HCT116 (cell line): ENCODE measurements at regions not wholly inside any gene's neighbourhood (a gene's known extent, or its start where the extent isn't known, plus 50 kb on each side); places are given as distances from the start of the nearest gene placed in this dataset.

ENCODE experiments used
- ATAC-seq: fragments of 200-7000 bp; cut with Tn5 transposase; 2 replicates; pipeline ENCODE4 v1.9.1; 2020; ENCODE audit warnings: mild to moderate bottlenecking, moderate library complexity
- BruUV-seq: library from RNA; stranded (reverse); fragments of 400-500 nt; replicated peaks from 2 replicates; lab custom pipeline; 2021; lab: Mats Ljungman, UMichigan
- CTCF ChIA-PET: fragments of 300-600 bp; sonication (Branson Sonifier 250); formaldehyde crosslinking; loops from one replicate; lab custom pipeline; 2021; ENCODE audit warnings: antibody characterized with exemption; lab: Charles Lee
- POLR2A ChIA-PET: fragments of 300-600, 350-600 bp; sonication (Branson Sonifier 250); formaldehyde crosslinking; loops from one replicate; lab custom pipeline; 2021; ENCODE audit warnings: antibody characterized with exemption; lab: Charles Lee
- RAD21 ChIA-PET, 2 experiments: fragments of 300-600 bp; sonication (Branson Sonifier 250); formaldehyde crosslinking; loops; one replicate each; lab custom pipeline; 2023; ENCODE audit warnings: low total read pairs in 2 of 2; ENCODE audit not compliant: uncharacterized antibody in 2 of 2, unreplicated experiment in 2 of 2, low non-redundant PET in 1 of 2; lab: Charles Lee
- DNase-seq: peaks from one replicate; pipeline ENCODE4 v3.0.0-alpha.2; 2010; ENCODE audit warnings: low read depth, low spot score
- H2AFZ ChIP-seq: fragments of 200-600 bp; shearing (Covaris generic), sonication (generic); 2 replicates; pipeline ENCODE4 v1.6.1; 2017; ENCODE audit warnings: low read depth, mixed run types, mixed read lengths, antibody characterized with exemption, low read length; ENCODE audit not compliant: poor library complexity, severe bottlenecking
- H3K27ac ChIP-seq: 2 replicates; pipeline ENCODE4 v1.5.1; 2012; ENCODE audit warnings: low read depth, low read length
- H3K27me3 ChIP-seq: fragments of 200-600 bp; sonication (generic); 2 replicates; pipeline ENCODE4 v1.6.1; 2016; ENCODE audit warnings: mixed run types, low read length, mixed read lengths; ENCODE audit not compliant: insufficient read depth
- H3K36me3 ChIP-seq, 2 experiments: fragments of 200-500 bp in 1 of 2; fragments of 200-600 bp in 1 of 2; sonication (Bioruptor generic) in 1 of 2; sonication (generic) in 1 of 2; 2 replicates each; pipeline versions ENCODE4 v1.5.1 to v1.6.1; 2014 to 2016; ENCODE audit warnings: low read length in 2 of 2, inconsistent platforms in 1 of 2, mixed read lengths in 1 of 2, mixed run types in 1 of 2; ENCODE audit not compliant: insufficient read depth in 2 of 2, control insufficient read depth in 1 of 2
- H3K4me1 ChIP-seq, 2 experiments: fragments of 200-600 bp in 1 of 2; sonication (generic) in 1 of 2; 2 replicates each; pipeline versions ENCODE4 v1.5.1 to v1.6.1; 2012 to 2017; ENCODE audit warnings: low read length in 2 of 2, inconsistent platforms in 1 of 2, mild to moderate bottlenecking in 1 of 2, mixed read lengths in 1 of 2, mixed run types in 1 of 2, moderate library complexity in 1 of 2; ENCODE audit not compliant: insufficient read depth in 2 of 2, control insufficient read depth in 1 of 2
- H3K4me2 ChIP-seq: fragments of 200-600 bp; sonication (generic); 2 replicates; pipeline ENCODE4 v1.6.1; 2017; ENCODE audit warnings: mixed run types, low read length, mixed read lengths
- H3K4me3 ChIP-seq, 2 experiments: fragments of 200-600 bp in 1 of 2; sonication (generic) in 1 of 2; replicated peaks in 1 of 2; 2 replicates each; pipeline ENCODE4 v1.5.1; 2011 to 2016; ENCODE audit warnings: low read length in 2 of 2, control low read depth in 1 of 2, low read depth in 1 of 2, mild to moderate bottlenecking in 1 of 2, mixed read lengths in 1 of 2, mixed run types in 1 of 2
- H3K79me2 ChIP-seq: fragments of 200-600 bp; sonication (generic); 2 replicates; pipeline ENCODE4 v1.6.1; 2017; ENCODE audit warnings: mild to moderate bottlenecking, mixed run types, low read length, moderate library complexity, mixed read lengths; ENCODE audit not compliant: insufficient read depth
- H3K9ac ChIP-seq: fragments of 200-600 bp; sonication (generic); 2 replicates; pipeline ENCODE4 v1.6.1; 2016; ENCODE audit warnings: low read length, mixed read lengths
- H3K9me2 ChIP-seq: fragments of 200-600 bp; sonication (generic), shearing (Covaris generic); 2 replicates; pipeline ENCODE4 v1.6.1; 2017; ENCODE audit warnings: mixed run types, mild to moderate bottlenecking, moderate library complexity; ENCODE audit not compliant: insufficient read depth
- H3K9me3 ChIP-seq, 2 experiments: fragments of 200-500 bp in 1 of 2; fragments of 200-600 bp in 1 of 2; sonication (Bioruptor generic) in 1 of 2; sonication (generic) in 1 of 2; 2 replicates each; pipeline ENCODE4 v1.6.1; 2014 to 2017; ENCODE audit warnings: low read length in 2 of 2, mixed read lengths in 2 of 2, inconsistent platforms in 1 of 2, low read depth in 1 of 2, mild to moderate bottlenecking in 1 of 2, mixed run types in 1 of 2, moderate library complexity in 1 of 2; ENCODE audit not compliant: control insufficient read depth in 1 of 2, insufficient read depth in 1 of 2
- H4K20me1 ChIP-seq: fragments of 200-600 bp; sonication (generic), shearing (Covaris generic); 2 replicates; pipeline ENCODE4 v1.6.1; 2017; ENCODE audit warnings: mixed run types, mild to moderate bottlenecking, moderate library complexity; ENCODE audit not compliant: insufficient read depth
- CBX3 ChIP-seq: IDR thresholded peaks from 2 replicates; pipeline ENCODE4 v1.6.1; 2012; ENCODE audit warnings: low read depth
- CEBPB ChIP-seq: IDR thresholded peaks from 2 replicates; pipeline ENCODE4 v1.6.1; 2012; ENCODE audit warnings: low read depth
- EGR1 ChIP-seq: IDR thresholded peaks from 2 replicates; pipeline ENCODE4 v1.6.1; 2012; ENCODE audit warnings: low read depth
- EZH2 ChIP-seq: fragments of 200-600 bp; sonication (generic); IDR thresholded peaks from 2 replicates; pipeline ENCODE4 v1.6.1; 2017; ENCODE audit warnings: antibody characterized with exemption, mixed run types
- EZH2phosphoT487 ChIP-seq: fragments of 200-600 bp; IDR thresholded peaks from 2 replicates; pipeline ENCODE4 v1.6.1; 2018; ENCODE audit warnings: antibody characterized with exemption, borderline replicate concordance
- JUND ChIP-seq: IDR thresholded peaks from 2 replicates; pipeline ENCODE4 v1.6.1; 2012
- POLR2A ChIP-seq: IDR thresholded peaks from 2 replicates; pipeline ENCODE4 v1.7.0; 2011; ENCODE audit warnings: borderline replicate concordance; ENCODE audit not compliant: insufficient read depth, insufficient read length; ENCODE audit errors: extremely low read depth
- POLR2AphosphoS5 ChIP-seq: IDR thresholded peaks from 2 replicates; pipeline ENCODE4 v1.6.1; 2011; ENCODE audit warnings: mild to moderate bottlenecking, low read depth, low read length, moderate library complexity
- SP1 ChIP-seq: IDR thresholded peaks from 2 replicates; pipeline ENCODE4 v1.6.1; 2012; ENCODE audit warnings: low read depth
- ZNF274 ChIP-seq: fragments of 200-500 bp; sonication (Bioruptor generic); IDR thresholded peaks from 2 replicates; pipeline ENCODE4 v1.6.1; 2014; ENCODE audit warnings: mild to moderate bottlenecking, low read depth, low read length, inconsistent platforms
- intact Hi-C: fragments of 100-400 bp; cut with micrococcal nuclease; formaldehyde crosslinking; loops from 2 replicates; pipeline ENCODE4 v1.10.0; 2022
- TF ChIP-seq, protein P1 (sequence below): IDR thresholded peaks from 2 replicates; pipeline ENCODE4 v1.6.1; 2012

DNA sequence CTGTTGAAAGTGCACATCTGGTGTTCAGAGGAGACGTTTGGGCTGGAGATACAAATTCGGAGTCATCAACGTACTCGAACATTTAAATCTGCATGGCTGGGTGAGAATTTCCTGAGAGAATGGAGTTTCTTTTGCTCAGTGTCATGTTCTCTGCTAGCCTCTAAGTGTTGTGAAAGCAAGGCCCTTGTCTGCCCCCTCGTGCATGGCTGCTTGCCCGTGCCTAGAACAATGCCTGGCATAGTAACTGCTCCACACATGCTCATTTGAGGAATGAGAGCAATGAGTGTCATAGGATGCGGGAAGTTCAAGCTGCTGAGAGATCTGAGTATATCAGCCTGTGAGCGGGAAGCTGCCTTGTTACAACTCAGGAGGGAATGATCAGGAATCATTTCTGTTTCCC, 171.1 kb upstream of the CSF3R start:
- ChIA-PET RAD21 (no interaction called here), CTCF (no interaction called here), POLR2A (no interaction called here)
- H3K4me2 ChIP-seq: no peak overlapping the region
- BruUV-seq: no TSS peak
- TF ChIP-seq EZH2phosphoT487: no peak
- no peak for TF ChIP-seq SP1
- TF ChIP-seq, all 23 proteins: peak for 0
- Histone ChIP-seq H3K4me1 (no peaks in the 10 kb centered on the region), H3K36me3 (no peaks in the 10 kb centered on the region), H3K79me2 (no peaks in the 10 kb centered on the region), H3K27ac (no peak overlapping the region), H2AFZ (no peak overlapping the region), H3K9ac (no peak overlapping the region), H3K9me3 (no peaks in the 10 kb centered on the region), H4K20me1 (no peaks in the 10 kb centered on the region), H3K27me3 (peaks cover 28% of the 10 kb centered on the region), H3K9me2 (no peaks in the 10 kb centered on the region), H3K4me3 (no peak overlapping the region)
- intact Hi-C loops: no loop called here
- ATAC-seq (no peak), DNase-seq (no peak)

DNA sequence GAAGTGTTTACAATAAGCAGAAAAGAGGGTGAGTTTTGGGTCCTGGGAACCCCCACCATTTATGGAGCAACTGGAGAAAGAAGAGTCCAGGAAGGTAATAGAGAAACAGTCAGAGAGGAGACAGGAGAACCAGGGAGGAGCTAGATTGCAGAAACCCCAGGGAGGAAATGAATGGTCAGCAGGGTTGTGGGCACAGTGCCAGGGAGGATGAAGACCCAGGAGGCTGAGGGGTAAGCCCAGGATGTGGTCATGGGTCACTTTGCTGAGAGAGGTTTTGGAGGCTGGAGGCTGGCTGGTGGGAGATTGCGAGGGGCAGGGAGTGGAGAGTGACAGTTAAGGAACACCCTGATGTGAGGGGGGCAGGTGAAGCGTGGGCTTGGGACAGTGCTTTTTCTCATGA, 169.9 kb upstream of the CSF3R start:
- Histone ChIP-seq H3K79me2 (no peaks in the 10 kb centered on the region), H2AFZ (no peak overlapping the region), H3K4me2 (no peak overlapping the region), H3K9ac (no peak overlapping the region), H3K27ac (no peak overlapping the region), H3K36me3 (no peaks in the 10 kb centered on the region), H3K4me3 (no peak overlapping the region), H3K27me3 (peaks cover 30% of the 10 kb centered on the region), H3K9me3 (no peaks in the 10 kb centered on the region), H4K20me1 (no peaks in the 10 kb centered on the region), H3K9me2 (no peaks in the 10 kb centered on the region), H3K4me1 (no peaks in the 10 kb centered on the region)
- TF ChIP-seq CEBPB (no peak), POLR2A (no peak), CBX3 (no peak), EZH2 (no peak), POLR2AphosphoS5 (no peak), JUND (no peak), EGR1 (no peak), ZNF274 (no peak)
- TF ChIP-seq, protein P1, sequence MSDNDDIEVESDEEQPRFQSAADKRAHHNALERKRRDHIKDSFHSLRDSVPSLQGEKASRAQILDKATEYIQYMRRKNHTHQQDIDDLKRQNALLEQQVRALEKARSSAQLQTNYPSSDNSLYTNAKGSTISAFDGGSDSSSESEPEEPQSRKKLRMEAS: no peak
- ChIA-PET RAD21 (no interaction called here), CTCF (no interaction called here), POLR2A (no interaction called here)
- intact Hi-C loops: no loop called here
- no TSS peak for BruUV-seq
- no peak for DNase-seq
- ATAC-seq: no peak
